Kidney (tissue), 13 donors: ENCODE measurements at regions not wholly inside any gene's neighbourhood (a gene's known extent, or its start where the extent isn't known, plus 50 kb on each side); places are given as distances from the start of the nearest gene placed in this dataset.
A peak's percentile ranks its signal among the peaks of the same experiment; 100 is the strongest.

Source experiments
- DNase-seq, 5 donors: peaks; one replicate each; pipeline ENCODE4 v3.0.0-alpha.2; 2013 to 2020
- FAIRE-seq: peaks from 2 replicates; lab custom pipeline; 2012; peaks lifted over from hg19 to GRCh38; lab: Jason Lieb, UNC
- H3K27ac ChIP-seq, 2 donors: one replicate each; pipeline ENCODE4 v1.7.0; 2013; ENCODE audit warnings: low read depth in 2 of 2, low read length in 2 of 2, inconsistent platforms in 1 of 2
- H3K27me3 ChIP-seq: one replicate; pipeline ENCODE4 v1.7.1; 2013; ENCODE audit warnings: low read length, inconsistent platforms; ENCODE audit not compliant: control insufficient read depth, insufficient read depth
- H3K36me3 ChIP-seq, 3 donors: one replicate each; pipeline versions ENCODE4 v1.7.0 to v1.7.1; 2013; ENCODE audit warnings: low read length in 3 of 3, control low read depth in 1 of 3, inconsistent platforms in 1 of 3; ENCODE audit not compliant: insufficient read depth in 3 of 3, control insufficient read depth in 2 of 3
- H3K4me1 ChIP-seq, 3 donors: one replicate each; pipeline versions ENCODE4 v1.7.0 to v1.7.1; 2013; ENCODE audit warnings: low read length in 3 of 3, inconsistent platforms in 1 of 3, low read depth in 1 of 3; ENCODE audit not compliant: control insufficient read depth in 2 of 3, insufficient read depth in 2 of 3
- H3K4me3 ChIP-seq, 3 donors: one replicate each; pipeline versions ENCODE4 v1.7.0 to v1.8.1; 2013; ENCODE audit warnings: low read length in 3 of 3, control low read depth in 1 of 3, inconsistent platforms in 1 of 3
- H3K9ac ChIP-seq, 3 donors: one replicate each; pipeline versions ENCODE4 v1.7.0 to v1.7.1; 2013; ENCODE audit warnings: low read length in 3 of 3, control low read depth in 1 of 3, inconsistent platforms in 1 of 3
- H3K9me3 ChIP-seq, 3 donors: one replicate each; pipeline versions ENCODE4 v1.7.0 to v1.7.1; 2013; ENCODE audit warnings: low read length in 3 of 3, control low read depth in 1 of 3, inconsistent platforms in 1 of 3; ENCODE audit not compliant: control insufficient read depth in 2 of 3, insufficient read depth in 1 of 3
- CTCF ChIP-seq: IDR thresholded peaks from 3 replicates; pipeline ENCODE4 v1.5.1; 2012; ENCODE audit warnings: mild to moderate bottlenecking, moderate library complexity, borderline replicate concordance; ENCODE audit not compliant: insufficient read depth; ENCODE audit errors: extremely low read depth
- intact Hi-C: fragments of 100-400 bp; cut with DNase I; formaldehyde crosslinking; loops from one replicate; pipeline ENCODE4 v1.11.1; 2022
- donor health status: control.
- donor health status: control.
- donor health status: control.
- donor health status: control.
- donor health status: control.
- donor health status: DM: yes; HTN: yes; CAD: no.
- donor health status: Normal renal cell carcinoma (clear cell type).

- Histone ChIP-seq H3K36me3 (no peaks in the 10 kb centered on the region), H3K4me3 (no peak overlapping the region), H3K4me1 (no peaks in the 10 kb centered on the region), H3K9me3 (no peaks in the 10 kb centered on the region), H3K27ac (no peak overlapping the region), H3K27me3 (no peaks in the 10 kb centered on the region), H3K9ac (no peak overlapping the region)
- TF ChIP-seq CTCF = no peak
- no peak for FAIRE-seq
- intact Hi-C loops = no loop called here
- no peak for DNase-seq
Measured at GRCh38 chr9:120156376-120156775, 423.6 kb downstream of the CDK5RAP2 start.

- intact Hi-C loops = no loop called here
- TF ChIP-seq CTCF = no peak
- FAIRE-seq (no peak), DNase-seq (no peak)
- Histone ChIP-seq H3K4me1 (no peaks in the 10 kb centered on the region), H3K27ac (no peak overlapping the region), H3K4me3 (no peak overlapping the region), H3K9ac (no peak overlapping the region), H3K27me3 (no peaks in the 10 kb centered on the region), H3K9me3 (no peaks in the 10 kb centered on the region), H3K36me3 (no peaks in the 10 kb centered on the region)
Measured at GRCh38 chr9:120153258-120153657, 426.7 kb downstream of the CDK5RAP2 start.

GRCh38 chr9:120152295-120152694 is 427.7 kb downstream of the CDK5RAP2 start:
- Histone ChIP-seq H3K36me3 (no peaks in the 10 kb centered on the region), H3K9ac (no peak overlapping the region), H3K4me1 (no peaks in the 10 kb centered on the region), H3K27ac (no peak overlapping the region), H3K4me3 (no peak overlapping the region), H3K27me3 (no peaks in the 10 kb centered on the region), H3K9me3 (no peaks in the 10 kb centered on the region)
- no peak for TF ChIP-seq CTCF
- DNase-seq (peak in 3 of 5 donors; percentile 10 to 59 (median 14)), FAIRE-seq (no peak)
- intact Hi-C loops = no loop called here

- no peak for FAIRE-seq
Measured at GRCh38 chr9:120151806-120152205, 428.2 kb downstream of the CDK5RAP2 start.

More at GRCh38 chr9:120151806-120152205, 428.2 kb downstream of the CDK5RAP2 start:
- no peak for TF ChIP-seq CTCF
- Histone ChIP-seq H3K9ac (no peak overlapping the region), H3K27ac (no peak overlapping the region), H3K4me3 (no peak overlapping the region), H3K4me1 (no peaks in the 10 kb centered on the region), H3K36me3 (no peaks in the 10 kb centered on the region), H3K27me3 (no peaks in the 10 kb centered on the region), H3K9me3 (no peaks in the 10 kb centered on the region)
- intact Hi-C loops = no loop called here
- no peak for DNase-seq
